Stimulated activated CD8-positive, alpha-beta memory T cell treated with anti-CD3 and anti-CD28 coated beads, Interleukin-7, amount 100 ng/mL, for 4 hours (primary cell): ENCODE measurements at regions not wholly inside any gene's neighbourhood (a gene's known extent, or its start where the extent isn't known, plus 50 kb on each side); places are given as distances from the start of the nearest gene placed in this dataset.
"Not testable (repeated sequence)": the region's sequence is repeated elsewhere in the genome, so short reads cannot be mapped to it uniquely, and the experiment has no call there.

ENCODE experiments used
- DNase-seq, 2 donors: peaks; one replicate each; pipeline ENCODE4 v3.0.0-alpha.2; 2020; ENCODE audit warnings: low read depth in 2 of 2

GRCh38 chr1:182229451-182229850, 162.1 kb downstream of the GLUL start:
- DNase-seq, result no peak

GRCh38 chr1:182227864-182228547, 163.6 kb downstream of the GLUL start:
- no peak for DNase-seq

GRCh38 chr1:182226618-182227017, 165.0 kb downstream of the GLUL start:
- no peak for DNase-seq

GRCh38 chr1:182225755-182226154, 164.2 kb upstream of the ZNF648 start:
- DNase-seq, result not testable (repeated sequence)

- not testable (repeated sequence) for DNase-seq
These were observed 160.5 kb upstream of the ZNF648 start for GRCh38 chr1:182221990-182222389.

DNA sequence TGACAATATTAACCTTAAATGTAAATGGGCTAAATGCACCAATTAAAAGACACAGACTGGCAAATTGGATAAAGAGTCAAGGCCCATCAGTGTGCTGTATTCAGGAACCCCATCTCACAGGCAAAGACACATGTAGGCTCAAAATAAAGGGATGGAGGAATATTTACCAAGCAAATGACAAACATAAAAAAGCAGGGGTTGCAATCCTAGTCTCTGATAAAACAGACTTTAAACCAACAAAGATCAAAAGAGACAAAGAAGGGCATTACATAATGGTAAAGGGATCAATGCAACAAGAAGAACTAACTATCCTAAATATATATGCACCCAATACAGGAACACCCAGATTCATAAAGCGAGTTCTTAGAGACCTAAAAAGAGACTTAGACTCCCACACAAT, 159.9 kb upstream of the ZNF648 start:
- not testable (repeated sequence) for DNase-seq

DNA sequence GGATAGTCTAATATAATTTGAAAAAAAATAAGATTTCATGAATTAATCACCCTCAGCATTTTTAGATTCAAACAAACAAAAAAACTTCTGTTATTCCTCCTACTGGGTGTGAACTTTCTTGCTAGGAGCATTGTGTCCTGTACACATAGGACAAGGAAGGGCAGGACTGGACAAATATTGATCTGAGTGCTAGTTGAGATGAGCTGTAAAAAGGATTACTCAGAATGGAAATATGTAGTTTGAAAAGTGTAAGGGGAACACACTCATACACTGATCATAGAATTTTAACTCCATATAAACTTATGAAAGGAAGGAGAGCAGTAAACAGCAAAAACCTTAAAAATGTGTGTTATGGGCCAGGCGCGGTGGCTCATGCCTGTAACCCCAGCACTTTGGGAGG, 156.5 kb upstream of the ZNF648 start:
- no peak for DNase-seq

DNA sequence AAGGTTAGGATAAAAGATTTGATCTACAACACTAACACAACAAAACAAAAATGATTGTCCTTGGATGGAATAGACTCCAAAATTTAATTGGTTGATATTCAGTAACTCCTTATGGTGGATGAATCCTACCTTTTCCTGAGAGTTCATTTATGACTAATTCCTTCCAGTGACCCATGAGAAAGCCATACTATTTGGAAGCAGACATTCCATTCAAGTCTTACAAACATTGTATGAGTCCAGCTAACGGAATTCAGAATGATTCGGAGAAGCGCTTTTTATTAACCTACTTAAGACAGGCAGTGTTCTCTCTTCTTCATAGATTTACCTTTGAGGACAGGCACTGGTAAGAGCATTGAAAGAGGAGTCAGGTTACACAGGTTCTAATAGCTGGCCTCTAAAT, 155.6 kb upstream of the ZNF648 start:
- no peak for DNase-seq

DNA sequence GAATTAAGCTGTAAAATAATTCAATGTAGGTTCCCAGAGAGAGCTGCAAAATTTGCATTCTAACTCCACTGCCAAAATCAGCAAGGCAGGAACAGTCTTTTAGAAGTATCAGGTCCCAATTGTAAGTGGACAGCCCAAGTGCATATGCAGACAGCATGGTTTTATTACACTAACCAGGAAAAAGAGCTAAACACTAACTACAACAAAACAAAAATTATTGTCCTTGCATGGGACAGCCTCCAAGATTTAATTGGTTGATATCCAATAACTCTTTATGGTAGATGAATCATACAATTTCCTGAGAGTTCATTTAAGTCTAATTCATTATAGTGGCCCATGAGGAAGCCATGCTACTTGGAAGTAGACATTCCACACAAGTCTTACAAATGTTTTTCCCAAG, 154.3 kb upstream of the ZNF648 start:
- DNase-seq, result no peak

DNA sequence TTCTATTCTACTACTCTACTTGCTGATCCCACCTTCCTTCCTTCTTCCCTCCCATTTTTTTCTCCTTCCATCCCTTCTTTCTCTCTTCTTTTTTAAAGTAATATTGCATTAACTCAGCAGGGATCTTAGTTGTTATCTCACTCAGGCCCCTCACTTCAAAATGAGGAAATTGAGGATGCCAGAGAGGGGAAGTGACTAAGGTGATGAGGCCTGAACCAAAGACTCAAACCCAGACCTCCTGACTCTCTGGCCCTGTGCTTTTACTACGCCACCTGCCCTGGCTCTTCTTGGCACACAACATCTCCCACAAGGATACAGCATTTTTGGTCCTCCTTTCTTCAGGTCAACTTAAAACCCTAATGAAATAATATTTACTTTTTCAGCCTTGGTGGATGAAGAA, 151.7 kb upstream of the ZNF648 start:
- no peak for DNase-seq

GRCh38 chr1:182211386-182211785, 149.9 kb upstream of the ZNF648 start:
- no peak for DNase-seq

DNA sequence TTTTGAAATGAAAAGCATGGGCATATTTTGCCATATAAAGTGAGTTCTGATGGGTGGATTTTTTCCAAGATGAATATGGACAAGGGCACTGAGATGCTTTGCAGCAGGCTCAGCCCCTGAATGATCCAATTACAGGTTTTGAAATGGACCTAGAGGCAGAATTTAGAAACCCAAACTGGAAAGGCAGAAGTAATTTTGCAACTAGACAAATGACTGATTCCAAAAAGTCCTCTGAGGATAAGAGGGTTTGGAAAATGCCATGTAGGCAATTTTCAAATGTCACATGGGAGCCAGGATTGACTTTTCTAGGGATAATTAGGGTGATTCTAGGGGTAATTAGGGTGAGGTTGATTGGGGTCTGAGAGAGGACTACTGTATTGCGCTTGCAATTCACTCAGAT, 148.9 kb upstream of the ZNF648 start:
- DNase-seq, result no peak

GRCh38 chr1:182207300-182207699, 145.8 kb upstream of the ZNF648 start:
- DNase-seq, result no peak

GRCh38 chr1:182206626-182207239, 145.2 kb upstream of the ZNF648 start:
- no peak for DNase-seq

GRCh38 chr1:182205351-182206022, 144.0 kb upstream of the ZNF648 start:
- no peak for DNase-seq

GRCh38 chr1:182203191-182203875, 141.8 kb upstream of the ZNF648 start:
- no peak for DNase-seq

- not testable (repeated sequence) for DNase-seq
These were observed 140.0 kb upstream of the ZNF648 start for GRCh38 chr1:182201490-182201889.

GRCh38 chr1:182200025-182200812, 138.7 kb upstream of the ZNF648 start:
- DNase-seq, result no peak

GRCh38 chr1:182198006-182198605, 136.6 kb upstream of the ZNF648 start:
- DNase-seq, result no peak

- no peak for DNase-seq
These were observed 135.7 kb upstream of the ZNF648 start for GRCh38 chr1:182196897-182197870.
